HG03342 (cell line): ENCODE measurements at regions not wholly inside any gene's neighbourhood (a gene's known extent, or its start where the extent isn't known, plus 50 kb on each side); places are given as distances from the start of the nearest gene placed in this dataset.
"Not testable (repeated sequence)": the region's sequence is repeated elsewhere in the genome, so short reads cannot be mapped to it uniquely, and the experiment has no call there.

Source experiments
- ATAC-seq: cut with Tn5 transposase; IDR thresholded peaks from one replicate; pipeline ENCODE4 v1.9.1; 2021; ENCODE audit warnings: mild to moderate bottlenecking, moderate library complexity; ENCODE audit not compliant: unreplicated experiment

DNA sequence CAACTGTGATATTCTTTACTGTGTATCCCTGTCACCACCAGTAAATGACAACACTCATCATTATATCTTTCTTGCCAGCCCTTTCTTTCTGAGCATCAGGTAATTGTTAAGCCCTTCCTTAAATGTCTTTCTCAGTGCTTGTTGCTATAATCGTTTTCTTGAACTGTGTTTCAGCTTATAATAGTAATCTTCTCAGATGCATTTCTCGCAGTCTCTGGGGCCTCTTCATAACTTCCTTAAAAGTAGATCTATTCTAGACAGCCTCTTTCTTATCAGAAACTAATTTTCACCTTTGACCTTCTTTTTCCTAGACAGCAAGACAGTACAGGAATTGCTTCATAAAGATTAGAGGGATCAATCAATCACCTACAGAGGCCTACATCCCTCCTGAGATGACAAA lies 648.1 kb downstream of the CPS1 start:
- peak; percentile 16 for ATAC-seq

DNA sequence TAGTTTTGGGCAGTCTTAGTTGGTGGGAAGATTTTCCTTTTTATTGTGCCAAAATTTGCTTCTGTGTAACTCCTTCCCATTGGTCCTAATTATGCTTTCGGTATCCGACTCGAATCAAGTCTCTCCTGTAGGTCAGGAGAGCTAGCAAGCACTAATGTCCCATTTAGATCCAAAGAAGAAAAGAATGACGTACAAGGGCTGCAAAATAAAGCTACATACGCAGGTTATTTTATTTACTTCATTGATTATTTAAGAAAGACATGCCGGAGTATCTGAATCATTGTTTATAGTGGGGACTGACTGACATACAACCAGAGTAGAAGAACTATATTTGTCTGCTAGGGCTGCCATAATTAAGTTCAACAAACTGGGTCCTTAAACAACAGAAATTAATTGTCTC lies 648.5 kb downstream of the CPS1 start:
- no peak for ATAC-seq

DNA sequence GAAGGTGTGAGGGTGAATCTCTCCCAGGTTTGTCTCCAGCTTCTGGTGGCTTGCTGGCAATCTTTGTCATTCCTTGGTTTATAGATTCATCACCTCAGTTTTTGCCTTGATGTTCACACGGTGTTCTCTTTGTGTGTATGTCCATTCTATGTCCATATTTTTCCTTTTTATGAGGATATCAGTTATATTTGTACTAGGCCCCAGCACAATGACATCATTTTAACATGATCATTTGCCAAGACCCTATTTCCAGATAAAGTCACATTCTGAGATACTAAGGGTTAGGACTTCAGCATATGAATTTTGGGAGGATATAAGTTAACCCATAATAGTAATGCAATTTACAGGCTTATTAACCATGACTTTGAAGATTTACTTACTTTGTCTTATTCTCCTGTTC lies 649.0 kb downstream of the CPS1 start:
- ATAC-seq = no peak

DNA sequence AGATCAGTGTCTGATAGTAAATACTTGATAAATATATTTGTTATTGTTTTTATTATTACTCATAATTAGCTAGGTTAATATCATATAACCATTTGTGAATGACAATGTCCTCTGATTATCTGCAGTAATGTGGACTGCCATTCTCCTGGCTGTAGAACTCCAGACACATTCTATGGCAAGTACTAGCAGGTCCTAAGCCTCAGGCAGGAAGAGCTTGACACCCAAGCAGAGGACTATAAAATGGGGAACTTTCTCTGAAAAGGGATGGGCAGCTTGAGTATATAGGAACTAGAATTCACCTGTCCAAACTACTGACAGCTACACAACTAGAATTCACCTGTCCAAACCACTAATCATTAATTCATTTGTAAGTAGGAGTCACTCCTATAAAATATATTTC lies 649.4 kb downstream of the CPS1 start:
- ATAC-seq = no peak

DNA sequence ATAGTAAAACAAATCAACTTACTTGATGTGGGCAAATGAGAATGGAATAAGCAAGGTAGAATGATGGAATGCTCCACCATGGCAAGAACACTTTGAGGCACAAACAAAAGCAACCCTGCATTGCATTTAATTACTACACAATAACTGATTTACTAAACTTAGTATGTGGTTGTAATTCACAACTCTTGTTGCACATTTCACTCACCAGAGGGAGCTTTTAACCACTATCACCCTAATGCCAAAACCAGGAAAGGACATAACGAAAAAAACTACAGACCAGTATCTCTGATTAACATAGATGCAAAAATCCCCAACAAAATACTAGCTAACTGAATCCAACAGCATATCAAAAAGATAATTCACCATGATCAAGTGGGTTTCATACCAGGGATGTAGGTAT lies 659.8 kb downstream of the CPS1 start:
- no peak for ATAC-seq

DNA sequence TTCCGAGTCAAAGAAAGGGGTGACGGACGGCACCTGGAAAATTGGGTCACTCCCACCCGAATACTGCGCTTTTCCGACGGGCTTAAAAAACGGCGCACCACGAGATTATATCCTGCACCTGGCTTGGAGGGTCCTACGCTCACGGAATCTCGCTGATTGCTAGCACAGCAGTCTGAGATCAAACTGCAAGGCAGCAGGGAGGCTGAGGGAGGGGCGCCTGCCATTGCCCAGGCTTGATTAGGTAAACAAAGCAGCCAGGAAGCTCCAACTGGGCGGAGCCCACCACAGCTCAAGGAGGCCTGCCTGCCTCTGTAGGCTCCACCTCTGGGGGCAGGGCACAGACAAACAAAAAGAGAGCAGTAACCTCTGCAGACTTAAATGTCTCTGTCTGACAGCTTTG lies 663.1 kb downstream of the CPS1 start:
- not testable (repeated sequence) for ATAC-seq

DNA sequence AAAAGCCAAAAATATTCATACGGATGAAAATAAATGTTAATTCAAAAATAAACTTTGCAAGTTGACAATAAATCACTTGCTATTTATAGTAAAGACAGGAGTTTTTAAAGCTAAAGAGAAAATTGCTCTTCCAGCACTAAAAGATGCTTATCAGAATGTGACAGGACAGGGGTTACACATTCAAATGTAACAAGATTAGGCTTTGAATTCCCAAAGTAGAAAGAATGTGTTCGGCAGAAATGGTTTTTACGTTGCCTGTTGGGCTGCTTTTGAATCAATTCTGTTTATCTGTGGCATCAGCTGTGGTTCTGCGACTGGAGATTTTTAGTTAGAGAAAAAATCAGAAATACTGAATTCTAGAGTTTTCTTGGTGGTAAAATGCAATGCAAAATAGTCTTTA lies 669.4 kb downstream of the CPS1 start:
- ATAC-seq = no peak

DNA sequence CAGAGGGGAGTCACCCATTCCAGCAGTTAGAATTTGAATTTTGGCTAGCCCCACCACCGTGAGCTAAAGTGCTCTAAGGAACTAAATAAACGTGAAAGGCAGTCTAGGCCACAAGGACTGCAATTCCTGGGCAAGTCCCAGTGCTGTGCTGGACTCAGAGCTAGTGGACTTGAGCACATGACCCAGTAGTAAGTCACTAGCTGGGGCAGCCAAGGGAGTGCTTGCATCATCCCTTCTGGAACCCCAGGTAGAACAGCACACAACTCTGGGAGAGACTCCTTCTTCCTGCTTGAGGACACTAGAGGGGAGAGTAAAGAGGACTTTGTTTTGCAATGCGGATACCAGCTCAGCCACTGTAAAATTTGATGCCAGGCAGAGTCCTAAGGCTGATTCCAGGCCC lies 672.2 kb downstream of the CPS1 start:
- ATAC-seq = no peak

DNA sequence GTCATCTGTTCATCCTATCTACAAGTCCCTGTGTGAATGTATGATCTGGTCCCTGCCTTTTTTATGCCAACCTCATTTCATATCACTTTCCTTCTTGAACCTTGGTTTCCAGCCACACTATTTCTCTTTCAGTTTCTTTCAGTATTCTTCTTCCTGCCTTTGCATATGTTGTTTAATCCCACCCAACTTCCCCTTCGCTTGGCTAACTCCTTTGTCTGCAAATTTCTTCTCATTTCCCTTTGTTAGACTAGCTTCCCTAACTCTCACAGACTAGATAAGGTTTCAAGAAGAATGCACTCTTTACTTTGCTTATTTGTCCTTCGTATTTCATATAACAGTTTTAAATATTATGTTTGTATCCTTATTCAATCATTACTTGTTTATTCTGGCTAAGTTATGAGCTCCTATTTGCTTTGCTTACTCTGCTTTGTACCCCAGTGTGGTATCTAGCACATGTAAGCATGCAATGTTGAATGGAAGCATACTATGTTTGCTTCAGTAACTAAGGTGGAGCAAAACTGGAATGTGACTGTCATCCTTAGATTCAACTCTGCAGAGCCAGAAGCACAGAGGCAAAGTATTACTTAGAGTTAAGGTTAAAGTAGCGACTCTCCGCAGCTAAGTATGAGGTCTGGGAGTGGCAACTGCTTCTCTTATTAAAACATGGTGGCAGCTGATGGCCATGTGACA lies 681.3 kb downstream of the CPS1 start:
- ATAC-seq = no peak

DNA sequence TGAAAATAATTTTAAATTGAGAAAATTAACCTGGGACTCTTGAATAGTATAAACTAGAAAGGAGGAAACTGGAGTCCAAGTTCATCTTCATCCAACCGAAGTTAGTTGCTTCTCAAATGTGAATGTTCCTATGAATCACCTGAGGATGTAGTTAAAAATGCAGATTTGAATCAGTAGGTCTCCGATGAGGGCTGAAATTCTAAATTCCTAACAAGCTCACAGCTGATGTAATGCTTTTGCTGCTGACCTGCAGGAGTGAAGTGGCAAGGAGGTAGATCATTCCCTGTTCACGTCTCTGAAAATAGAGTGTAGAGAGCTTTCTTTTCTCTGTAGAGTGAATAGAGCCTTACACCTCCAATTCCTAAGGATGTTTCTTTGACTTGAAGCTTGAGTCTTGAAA lies 685.5 kb downstream of the CPS1 start:
- ATAC-seq = no peak

DNA sequence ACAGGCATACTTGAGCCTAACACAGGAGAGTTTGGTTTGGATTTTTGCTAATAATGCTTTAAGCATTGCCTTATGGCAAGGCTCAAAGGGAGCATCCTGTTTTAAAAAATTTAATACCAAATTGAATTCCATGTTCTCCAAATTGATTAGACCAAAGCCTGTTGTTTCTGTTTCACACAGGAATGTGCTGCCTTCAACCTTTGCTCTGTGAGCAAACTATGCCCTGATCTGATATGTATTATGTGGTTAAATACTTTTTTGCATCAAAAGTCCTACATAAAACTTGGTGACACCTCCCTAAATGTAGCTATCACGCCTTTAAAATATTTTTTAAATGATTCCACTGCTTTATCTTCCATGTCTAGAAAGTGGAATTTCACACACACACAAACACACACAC lies 691.4 kb downstream of the CPS1 start:
- no peak for ATAC-seq

DNA sequence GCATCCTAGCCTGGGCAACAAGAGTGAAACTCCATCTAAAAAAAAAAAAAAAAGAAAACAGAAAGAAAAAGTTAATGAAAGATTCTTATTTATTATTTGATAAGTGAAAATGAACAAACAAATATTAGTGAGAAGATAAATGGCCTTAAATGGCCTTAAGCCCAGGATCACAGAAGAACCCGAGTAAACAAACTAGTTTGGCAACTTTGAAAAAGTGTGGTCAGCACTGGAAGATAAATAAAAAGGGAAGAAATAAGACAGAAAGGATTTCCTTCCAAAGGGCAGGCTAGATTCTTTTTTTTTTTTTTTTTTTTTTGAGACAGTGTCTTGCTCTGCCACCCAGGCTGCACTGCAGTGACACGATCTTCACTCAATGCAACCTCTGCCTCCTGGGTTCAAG lies 692.4 kb downstream of the CPS1 start:
- ATAC-seq = no peak

DNA sequence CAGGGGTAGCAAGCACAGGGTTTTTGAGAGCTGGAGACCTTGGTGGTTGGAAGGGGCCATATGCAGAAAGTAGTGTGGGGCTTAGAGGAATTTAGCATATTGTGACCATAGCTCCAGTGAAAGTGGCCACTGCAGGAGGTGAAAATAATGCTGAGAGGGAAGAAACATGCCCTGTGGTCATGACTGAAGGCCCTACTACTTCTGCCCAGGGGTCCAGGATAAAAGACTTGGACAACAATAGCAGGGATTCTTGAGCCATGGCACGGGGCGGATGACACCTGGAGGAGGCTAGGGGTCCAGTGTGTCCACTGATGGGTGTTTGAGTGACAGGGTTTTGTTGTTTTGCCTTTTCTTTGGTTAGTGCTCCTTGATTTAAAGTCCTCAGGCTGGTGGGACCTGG lies 694.6 kb downstream of the CPS1 start:
- no peak for ATAC-seq

DNA sequence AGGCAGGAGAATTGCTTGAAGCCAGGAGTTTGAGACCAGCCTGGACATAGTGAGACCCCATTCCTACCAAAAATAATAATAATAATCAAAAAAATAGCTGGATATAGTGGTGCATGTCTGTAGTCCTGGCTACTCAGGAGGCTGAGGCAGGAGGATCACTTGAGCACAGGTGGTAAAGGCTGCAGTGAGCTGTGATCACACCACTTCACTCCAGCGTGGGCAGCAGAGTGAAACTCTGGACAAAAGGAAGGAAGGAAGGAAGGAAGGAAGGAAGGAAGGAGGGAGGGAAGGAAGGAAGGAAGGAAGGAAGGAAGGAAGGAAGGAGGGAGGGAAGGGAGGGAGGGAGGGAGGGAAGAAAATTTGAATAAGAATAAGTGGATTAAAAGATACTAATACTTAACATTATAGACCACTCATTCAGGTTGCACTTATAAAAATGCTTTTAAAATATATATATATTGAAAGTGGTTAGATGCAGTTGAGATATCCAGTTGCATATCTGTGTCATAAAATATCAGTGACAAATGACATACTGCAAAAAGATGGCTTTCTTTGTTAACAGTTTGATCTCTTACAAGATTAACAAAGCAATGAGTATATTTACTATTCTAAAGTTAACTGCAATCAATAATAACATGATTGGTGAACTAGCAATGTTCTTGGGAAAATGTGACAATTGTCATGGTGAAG lies 702.4 kb downstream of the CPS1 start:
- ATAC-seq = no peak

DNA sequence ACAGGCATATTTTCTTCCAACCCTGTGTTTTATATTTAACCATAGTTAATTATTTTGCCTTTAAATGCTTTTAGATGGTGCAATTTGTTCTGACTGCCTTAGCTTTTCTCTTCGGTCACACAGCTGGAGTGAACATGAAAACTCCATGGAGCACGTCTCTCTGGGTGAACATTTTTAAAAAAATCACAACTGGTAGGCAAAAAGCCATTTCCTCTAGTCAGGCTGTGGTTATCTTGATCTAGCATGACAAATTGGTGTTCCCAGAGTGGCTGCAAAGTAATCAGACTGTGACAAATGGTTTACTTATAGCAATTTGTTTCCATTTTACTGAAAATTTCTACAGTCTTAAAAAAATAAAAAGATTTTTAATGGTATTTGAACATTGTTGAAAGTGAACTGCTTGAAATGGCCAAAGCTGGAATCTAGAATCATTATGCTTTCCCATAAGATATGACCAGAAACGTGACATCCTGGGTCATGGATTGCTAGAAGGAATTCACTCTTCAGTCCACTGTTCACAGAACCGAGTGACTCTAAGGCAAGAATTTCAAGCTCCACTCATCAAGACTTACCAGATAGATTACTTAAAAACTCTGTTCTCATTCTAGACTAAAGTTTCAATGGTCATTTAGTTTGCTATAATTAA lies 703.6 kb downstream of the CPS1 start:
- no peak for ATAC-seq

DNA sequence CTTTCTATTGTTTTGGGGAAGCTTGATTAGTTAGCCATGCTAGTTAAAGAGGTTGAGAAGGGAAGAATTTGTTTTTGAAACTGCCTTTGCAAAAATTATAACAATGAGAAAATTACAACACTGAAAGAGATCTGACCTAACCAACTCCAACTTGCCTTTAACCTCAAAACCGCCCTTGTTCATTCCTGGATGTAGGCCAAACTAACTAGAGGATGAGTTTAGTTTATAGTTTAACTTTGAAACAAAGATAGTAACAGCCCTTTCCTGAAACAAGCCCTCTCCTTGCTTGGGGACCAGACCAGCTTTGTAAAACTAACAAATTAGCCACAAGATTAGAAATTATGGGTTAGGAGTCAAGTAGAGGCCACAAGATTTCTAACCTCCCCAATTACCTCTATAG lies 713.9 kb downstream of the CPS1 start:
- ATAC-seq = no peak

DNA sequence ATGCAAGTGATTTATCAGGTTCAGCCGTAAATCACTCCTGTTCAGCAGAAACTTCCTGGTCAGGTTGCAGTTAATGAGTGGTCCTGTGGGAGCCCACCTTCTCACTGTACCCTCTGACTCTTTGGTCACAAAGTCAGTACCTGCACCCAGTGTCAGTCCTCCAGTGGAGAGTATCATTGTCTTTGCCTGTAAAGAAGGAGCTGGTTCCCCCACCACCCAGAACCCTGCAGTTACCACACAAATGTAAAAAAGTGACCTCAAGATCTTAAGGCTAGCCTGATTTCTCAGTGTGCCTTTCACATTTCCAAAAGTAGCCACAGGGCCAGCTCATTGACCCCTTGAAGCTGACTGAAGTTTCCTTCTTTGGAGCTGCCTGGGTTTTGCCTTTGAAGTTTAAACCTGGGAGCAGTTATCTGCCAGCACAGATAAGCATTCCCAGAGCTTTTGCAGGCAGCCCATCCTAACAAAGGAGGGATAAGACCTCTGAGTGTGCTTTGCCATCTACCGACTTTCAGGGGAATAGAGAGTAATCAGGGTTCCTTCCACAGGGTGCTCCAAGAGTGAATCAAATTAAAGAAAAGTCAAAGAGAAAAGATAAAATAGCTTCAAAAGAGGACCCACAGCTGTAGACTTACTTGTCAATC lies 725.2 kb downstream of the CPS1 start:
- ATAC-seq = no peak

DNA sequence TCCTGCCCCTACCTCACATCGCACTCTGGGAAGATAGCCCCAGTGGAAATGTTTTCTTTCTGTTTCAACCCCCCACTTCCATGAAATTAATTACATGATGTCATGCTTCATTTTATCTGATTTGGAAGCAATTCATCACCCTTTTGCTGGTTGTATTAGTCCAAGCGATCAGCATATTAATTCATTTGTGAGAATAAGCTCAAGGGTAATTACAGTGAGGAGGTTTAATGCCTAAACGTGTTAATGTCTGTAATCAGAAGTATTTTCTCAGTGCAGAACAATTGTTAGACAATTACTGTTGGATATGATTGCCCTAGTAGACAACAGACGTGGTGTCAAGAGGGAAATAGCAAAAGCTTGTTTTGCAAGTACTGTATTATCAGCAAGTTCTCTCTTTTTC lies 746.3 kb downstream of the CPS1 start:
- ATAC-seq = no peak

DNA sequence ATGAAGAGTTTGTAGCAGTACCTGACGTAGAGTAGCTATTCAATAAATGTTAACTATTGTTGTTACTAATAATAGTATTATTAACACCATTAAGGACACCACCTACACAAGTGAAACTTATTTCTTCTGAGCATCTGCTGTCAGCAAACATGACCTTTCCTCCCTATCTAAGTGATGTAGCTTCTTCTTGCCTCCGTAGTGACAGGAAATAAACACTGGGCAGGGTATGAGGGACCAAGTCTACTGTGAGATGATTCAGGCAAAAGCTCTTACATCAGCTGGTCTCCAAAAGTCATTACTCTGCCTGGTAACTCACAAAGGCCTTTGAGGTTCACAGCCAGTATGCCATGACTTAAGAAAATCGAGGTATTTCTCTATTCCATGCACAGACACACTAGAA lies 750.5 kb downstream of the CPS1 start:
- ATAC-seq = peak; percentile 49
